ENCODE measurements at regions not wholly inside any gene's neighbourhood (a gene's known extent, or its start where the extent isn't known, plus 50 kb on each side); places are given as distances from the start of the nearest gene placed in this dataset.

DNA sequence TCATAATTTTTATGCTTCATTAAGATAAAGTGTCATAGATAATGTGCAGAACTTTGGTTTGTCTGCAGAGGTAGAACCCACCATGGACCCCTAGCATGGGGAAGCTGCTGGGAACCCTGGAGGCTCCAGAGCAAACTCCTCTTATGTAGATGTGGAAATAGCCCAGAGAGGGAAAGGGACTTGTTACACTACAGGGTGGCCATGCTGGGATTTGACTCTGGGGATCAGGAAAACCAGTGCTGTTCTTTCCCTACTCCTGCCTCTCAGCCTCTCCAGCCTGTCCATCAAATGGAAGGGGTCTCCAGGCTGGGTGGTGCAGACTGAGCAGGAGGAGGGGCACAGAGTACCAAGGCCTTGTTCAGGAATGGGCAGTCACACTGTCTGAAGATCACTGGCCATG, 54.2 kb downstream of the MSX1 start:
- no peak for DNase-seq

DNA sequence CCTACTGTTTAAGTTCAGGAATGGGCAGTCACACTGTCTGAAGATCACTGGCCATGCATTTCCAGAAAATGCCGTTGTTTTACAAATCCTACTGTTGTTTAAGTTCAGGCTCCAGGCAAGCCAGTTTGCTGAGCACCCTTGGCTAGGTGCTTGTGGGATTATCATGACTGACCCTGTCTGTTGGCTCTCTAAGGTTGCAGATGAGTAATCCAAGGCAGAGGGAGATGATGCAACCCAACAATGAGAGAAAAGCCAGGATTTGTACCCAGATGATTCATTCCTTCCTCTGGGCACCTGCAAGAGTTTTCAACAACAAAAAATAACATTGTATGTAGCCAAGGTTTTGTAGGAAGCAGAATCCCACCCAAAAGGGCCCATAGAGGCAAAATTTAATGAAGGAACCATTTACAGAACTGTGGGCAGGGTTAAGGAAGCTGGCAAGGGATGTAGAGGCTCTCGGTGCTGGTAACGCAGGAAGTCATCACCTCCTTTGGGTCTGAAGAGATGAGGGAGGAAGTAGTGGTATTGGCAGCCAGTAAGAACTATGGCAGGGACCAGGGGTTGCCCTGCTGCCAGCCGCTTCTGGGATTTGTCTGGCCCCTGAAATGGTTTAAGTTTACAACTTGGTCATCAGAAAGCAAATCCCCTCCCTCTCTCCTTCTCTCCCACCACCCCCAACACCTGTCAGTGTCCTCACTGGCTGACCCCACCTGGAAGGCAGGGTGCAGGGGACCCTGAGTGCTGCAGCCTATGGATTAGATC, 54.8 kb downstream of the MSX1 start:
- DNase-seq, result no peak

DNA sequence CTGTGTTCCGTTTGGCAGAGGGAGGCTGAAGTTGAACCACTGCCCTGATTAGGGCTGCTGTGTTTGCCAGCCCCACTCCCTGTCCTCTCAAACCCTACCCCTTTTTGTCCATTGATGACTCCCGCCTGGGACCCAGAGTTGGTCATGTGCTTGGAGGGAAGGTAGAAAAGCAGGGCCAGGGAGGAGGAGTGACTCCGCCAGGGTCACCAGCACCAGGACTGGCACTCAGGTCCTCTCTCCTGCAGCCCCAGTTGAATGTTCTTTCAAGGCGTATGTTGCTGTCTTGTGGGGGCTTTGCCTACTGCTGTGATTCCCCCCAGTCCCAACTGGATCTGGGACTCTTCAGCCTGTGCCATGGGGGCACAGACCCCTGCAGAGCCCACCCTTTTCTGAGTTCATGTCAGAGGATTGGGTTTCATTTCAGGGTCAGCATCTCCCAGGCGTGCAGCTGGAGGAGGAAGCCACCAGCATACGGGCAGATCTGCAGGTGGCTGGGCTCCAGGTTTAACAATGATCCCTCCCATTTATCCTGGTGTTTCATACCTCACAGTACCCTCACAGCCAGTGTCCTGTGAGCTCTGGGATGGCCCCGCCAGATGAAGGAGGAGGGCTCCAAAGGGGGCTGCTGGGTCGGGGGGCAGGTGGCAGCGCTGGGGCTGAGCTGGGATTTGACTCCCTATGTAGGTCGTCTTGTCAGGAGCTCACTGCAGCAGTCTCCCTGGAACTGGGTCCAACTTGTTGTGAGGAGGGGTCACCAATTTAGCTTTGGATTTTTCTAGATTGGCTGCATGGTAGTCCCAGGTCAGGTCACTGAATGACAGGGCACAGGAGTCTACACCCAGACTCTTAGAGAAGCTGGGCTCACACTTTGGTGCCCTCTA, 55.7 kb downstream of the MSX1 start:
- DNase-seq, result no peak

DNA sequence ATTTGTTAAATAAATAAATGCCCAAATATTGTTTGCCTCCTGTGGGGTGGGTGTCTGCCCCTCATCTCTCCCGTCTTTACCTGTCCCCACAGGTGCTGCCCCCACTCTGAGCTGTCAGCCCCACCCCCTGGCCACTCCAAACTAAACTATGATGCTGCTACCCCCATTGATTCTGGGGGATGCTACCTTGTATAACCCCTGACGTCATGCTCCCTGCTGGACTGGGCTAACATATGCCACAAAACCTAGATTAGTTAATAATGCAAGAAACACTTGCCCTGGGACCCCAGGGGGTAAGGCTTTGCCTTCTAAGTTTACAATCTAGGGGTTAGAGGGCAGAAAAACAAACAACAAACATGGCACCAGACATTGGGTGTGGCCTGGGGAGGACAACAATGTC, 58.6 kb downstream of the MSX1 start:
- no peak for DNase-seq

DNA sequence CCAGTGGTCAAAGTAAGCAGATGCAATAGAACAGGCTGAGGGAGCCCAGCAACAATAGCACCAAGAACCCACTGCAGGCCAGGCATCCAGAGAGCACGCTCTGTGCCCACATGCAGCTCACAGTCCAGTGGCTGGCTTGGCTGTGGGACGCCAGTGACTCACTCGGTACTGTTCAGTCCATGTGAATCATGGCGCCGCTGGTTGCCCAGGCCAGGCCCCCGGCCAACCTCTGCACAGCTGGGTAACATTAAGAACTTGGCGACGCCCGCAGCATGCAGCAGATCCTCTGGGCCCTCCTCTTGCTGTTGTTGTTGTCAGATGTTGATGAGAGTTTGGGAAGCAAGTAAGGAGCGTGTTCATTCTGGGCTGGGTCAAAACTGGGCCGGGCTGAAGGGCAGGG, 60.5 kb downstream of the MSX1 start:
- no peak for DNase-seq

DNA sequence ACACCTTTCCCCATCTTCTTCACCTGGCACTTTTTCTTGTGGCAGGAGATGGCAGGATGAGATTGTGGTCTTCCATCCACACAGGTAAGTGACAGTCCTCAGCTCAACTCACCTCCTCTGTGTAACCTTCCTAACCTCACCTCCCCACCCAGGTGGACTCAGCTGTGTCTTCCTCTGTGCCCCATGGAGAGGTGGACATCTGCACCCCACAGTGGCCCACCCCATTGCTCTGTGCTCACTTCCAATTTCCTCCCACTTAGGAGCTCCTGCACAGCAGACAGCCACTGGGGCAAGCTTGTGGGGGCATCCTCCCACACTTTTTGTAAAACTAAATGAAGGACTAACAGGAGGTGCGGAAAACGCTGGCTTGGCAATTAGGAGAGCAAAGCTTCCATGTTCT, 61.6 kb downstream of the MSX1 start:
- DNase-seq, result no peak

DNA sequence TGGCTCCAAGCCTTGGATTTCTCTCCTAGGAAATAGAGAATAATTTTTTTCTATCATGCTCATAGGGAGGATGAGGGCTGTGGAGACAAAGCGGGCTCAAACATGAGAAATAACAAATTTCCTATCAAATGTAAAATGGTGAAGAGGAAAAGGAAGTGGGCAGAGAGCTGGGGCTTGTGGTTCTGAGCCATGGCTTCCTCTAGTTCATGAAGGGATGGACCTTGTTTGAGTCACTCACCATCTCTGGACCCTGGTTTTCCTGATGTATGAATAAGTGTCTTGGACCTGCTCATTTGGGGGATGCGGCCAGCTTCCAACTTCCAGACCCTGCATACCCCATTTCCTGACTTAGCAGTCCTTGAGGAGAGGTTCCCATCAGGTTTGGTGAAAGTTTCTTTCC, 63.0 kb downstream of the MSX1 start:
- no peak for DNase-seq

DNA sequence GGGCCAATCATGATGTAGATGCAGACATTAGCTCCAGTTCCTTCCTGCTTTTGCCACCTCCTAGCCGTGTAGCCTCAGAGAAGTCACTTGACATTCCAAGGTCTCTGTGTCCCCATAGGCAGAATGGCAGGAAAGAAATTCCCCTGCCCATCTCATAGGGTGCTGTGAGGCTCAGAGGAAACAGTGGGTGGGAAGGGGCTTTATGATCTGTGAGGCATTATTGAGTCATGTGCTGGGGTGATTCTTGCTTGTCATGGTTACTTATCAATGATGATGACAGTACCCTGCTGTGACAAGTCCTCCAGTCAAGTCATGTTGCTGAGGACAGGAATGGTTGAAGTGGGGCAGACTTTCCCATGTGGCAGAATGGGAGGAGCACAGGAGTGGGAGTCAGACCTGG, 63.7 kb downstream of the MSX1 start:
- no peak for DNase-seq

DNA sequence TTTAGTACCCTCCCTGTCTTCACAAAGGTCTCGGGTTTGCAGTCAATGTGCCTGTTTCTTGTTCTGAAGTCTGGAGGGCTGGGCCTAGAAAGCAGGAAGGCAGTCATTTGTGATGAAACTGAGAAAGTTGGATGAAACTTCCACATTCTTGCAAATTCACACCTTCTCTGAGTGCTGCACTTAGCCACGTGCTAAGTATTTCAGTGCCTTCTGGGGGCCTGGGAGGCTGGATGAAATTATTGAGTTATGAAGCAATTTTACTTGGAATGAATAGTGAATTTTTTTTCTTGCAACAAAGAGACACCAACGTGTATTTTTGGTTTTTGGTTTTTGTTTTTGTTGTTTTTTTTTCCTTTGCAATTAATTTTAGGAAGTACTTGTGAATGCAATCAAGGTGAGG, 71.2 kb downstream of the MSX1 start:
- no peak for DNase-seq

DNA sequence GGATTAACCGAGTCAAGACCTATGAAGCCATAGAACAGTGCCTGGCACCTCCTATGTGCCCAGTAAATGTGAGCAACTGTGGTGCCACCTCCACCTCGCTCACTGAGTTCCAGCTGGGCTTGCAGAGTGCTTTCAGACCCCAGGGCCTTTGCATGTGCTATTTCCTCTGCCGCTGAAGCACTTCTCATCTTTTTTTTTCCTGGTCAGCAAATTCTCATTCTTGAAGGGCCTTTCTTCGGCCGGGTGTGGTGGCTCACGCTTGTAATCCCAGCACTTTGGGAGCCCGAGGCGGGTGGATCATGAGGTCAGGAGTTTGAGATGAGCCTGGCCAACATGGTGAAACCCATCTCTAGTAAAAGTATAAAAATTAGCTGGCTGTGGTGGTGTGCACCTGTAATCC, 76.5 kb downstream of the MSX1 start:
- DNase-seq, result no peak

DNA sequence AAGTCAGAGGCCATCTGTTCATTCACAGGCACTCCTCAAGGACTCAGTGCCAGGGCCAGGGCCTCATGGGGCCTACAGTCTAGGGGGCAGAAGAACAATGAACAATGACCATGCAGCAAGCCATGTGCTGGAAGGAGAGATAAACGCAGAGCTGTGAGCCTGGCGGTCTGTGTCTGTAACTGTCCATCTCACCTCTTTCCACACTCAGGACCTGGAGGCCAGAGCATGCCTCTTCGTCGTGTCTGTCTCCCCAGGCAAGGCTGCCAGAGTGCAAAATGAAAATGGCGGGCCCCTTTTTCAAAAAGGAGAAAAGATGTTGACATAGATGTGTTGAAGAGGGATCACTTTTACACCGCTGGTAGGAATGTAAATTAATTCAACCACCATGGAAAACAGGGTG, 78.5 kb downstream of the MSX1 start:
- DNase-seq, result no peak

DNA sequence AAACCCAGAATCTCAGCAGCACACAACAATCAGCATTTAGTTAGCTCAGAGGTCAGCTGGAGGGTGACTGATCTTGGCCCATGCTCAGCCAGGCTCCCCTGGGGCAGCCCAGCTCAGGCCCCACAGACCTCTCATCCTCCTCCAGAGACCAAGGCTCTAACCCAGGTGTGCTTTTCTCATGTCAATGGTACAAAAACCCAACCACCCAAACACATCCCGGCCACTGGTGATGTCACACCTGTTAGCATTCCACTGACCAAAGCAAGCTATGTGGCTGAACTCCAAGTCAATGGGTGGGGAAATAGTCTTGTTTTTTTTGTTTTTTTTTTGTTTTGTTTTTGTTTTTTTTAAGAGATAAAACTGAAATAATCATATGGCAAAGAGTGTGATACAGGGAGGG, 77.5 kb downstream of the CYTL1 start:
- DNase-seq, result no peak

DNA sequence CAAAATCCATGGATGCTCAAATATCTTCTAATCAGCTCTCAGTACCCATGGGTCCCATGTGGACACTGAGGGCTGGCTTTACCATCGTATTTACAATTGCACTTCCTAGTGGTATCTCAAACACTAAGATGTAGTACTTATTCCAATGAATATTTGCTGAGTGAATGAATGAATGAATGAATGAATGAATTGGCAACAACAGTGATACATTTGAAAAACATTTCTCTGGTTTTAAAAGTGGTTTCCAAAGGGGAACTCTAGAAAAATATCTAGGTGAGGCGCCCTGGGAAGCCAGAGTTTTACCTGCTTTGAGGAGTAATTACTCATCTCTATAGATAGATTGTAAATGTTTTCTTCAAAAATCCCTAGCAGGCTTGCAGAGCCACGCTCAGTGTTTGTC, 76.6 kb downstream of the CYTL1 start:
- DNase-seq, result no peak

DNA sequence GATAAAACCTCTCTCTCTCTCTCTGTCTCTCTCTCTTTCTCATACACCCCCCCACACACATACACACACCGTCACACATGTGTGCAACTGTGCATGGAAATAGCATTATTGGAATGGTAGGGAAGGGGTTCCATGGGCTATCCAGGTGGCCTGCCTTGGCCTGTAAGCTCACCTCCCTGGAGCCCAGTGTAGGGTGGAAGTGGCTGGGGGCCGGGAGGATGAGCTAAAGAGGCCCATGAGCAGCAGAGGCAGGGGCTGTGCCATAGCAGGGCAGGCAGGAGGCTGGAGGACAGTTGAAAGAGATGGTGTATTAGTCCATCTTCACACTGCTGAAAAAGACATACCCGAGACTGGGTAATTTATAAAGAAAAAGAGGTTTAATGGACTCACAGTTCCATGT, 74.2 kb downstream of the CYTL1 start:
- DNase-seq, result no peak

DNA sequence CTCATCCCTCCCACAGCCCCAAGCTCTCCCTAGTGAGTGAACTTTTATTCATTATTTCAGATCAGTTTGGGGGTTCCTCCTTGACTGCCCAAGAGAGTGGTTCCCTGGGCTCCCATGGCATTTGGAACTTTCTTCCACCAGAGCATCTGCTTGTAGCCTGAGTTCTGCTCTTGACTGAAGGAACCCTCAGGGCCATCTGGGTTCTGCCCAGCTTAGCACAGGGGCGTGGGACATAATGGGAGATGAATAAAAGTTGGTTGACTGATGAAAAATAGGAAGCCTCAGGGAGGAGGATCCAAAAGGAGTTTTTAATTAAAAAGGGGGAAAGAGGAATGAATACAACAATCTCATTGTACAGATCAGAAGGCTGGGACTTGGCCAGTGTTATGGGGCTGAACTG, 73.4 kb downstream of the CYTL1 start:
- DNase-seq, result no peak

DNA sequence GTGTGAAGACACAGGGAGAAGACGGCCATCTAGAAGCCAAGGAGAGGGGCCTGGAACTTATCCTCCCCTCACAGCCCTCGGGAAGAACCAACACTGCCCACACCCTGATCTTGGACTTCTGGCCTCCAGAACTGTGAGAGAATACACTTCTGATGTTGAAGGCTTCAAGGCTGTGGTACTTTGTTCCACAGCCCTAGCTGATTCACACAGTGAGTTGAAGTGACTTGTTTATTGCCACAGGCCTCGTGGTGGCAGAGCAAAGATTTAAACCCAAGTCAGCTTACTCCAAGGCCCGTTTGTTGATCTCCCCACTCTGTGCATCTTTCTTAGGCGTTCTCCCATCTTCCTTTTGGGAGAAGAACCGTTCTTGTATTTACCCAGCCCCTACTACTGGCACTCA, 72.8 kb downstream of the CYTL1 start:
- DNase-seq, result no peak

DNA sequence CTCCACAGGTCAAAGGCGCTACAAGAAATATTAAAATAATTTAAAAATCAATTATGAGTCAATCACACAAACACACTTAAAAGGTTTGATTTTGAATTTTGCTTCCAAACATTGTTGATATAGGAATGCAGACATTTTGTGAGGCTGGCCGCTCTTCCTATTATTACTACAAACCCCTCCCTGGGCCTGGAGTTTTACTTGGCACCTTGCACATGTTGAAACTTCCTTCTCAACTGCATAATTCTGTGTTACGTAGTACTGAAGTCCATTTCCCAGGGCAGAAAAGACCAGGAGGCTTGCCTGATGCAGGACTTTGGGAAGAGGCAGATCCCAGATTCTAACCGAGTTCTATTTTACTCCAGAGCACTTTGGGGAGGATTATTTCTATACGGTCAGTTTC, 71.5 kb downstream of the CYTL1 start:
- no peak for DNase-seq

DNA sequence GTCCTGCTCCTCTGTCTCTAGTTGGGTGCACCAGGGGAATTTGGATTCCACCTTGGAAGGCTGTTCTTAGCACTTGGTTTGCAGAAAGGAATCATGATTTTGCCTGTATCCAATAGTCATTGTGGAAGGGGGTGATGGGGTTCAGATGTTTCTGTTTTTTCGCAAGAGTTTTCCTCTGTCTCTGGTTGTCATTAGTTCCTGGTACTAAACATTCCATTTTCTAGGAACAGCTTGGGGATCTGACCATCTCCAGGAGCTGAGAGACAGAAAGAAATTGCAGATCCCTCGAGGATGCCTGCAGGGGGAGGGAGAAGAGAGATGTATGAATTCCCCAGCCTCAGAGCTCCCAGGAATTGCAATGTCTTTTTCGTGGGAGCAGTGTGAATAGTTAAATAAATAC, 70.9 kb downstream of the CYTL1 start:
- no peak for DNase-seq

DNA sequence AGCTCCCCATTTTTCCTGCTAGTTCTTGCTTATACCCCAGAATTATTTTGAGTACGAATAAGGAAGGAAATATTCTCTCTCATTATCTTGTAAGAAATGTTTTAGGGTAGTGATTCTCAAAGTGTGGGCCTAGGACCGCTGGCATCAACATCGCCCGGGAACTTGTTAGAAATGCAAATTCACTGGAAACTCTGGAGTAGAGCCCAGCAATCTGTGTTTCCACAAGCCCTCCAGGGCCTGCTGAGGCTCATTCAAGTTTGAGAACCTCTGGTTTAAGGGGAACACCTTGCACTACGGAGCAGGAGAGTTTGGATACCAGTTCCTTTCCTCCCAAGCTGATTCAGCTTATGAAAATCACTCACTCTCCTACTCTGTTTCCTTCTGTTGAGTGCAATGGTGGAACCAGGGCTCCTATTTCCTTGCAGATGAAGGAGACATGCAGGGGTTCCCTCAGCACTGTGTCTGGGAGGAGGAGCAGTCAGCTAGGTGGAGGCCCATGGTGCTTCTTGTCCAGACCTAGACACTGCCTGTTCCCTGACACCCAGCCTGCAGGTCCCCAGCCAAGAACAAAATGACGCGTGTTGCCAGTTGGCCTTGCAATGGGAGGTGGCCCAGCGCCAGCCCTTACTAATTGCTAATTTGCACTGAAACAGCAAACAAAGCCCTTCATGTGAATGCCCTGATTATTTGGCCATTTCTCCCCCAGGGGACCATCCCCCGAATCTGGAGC, 68.5 kb downstream of the CYTL1 start:
- no peak for DNase-seq

DNA sequence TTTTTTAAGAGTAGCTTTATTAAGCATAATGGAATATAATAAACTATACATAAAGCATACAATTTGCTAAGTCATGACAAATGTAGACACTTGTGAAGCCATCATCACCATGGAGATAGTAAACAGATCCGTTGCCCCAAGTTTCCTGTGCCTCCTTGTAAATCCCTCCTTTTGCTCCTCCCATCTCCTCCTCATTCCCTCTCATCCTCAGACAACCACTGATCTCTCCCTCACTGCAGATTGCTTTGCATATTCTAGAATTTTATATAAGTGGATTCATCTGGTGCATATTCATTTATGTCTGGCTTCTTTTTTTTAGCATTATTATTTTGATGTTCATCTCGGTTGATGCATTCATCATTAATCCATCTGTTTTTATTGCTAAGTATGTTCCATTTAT, 67.0 kb downstream of the CYTL1 start:
- DNase-seq, result peak; percentile 35

DNA sequence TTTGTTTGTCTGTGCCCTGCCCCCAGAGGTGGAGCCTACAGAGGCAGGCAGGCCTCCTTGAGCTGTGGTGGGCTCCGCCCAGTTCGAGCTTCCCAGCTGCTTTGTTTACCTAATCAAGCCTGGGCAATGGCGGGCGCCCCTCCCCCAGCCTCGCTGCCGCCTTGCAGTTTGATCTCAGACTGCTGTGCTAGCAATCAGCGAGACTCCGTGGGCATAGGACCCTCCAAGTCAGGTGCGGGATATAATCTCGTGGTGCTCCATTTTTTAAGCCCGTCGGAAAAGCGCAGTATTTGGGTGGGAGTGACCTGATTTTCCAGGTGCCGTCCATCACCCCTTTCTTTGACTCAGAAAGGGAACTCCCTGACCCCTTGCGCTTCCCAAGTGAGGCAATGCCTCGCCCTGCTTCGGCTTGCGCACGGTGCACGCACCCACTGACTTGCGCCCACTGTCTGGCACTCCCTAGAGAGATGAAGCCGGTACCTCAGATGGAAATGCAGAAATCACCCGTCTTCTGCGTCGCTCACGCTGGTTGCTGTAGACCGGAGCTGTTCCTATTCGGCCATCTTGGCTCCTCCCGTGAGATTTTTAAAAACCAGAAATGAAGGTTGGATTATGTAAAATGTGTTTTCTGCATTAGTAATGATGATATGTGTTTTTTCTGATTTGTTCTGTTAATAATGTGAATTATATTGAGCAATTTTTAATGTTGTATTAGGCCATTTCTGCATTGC, 59.7 kb downstream of the CYTL1 start:
- DNase-seq, result peak; percentile 71

DNA sequence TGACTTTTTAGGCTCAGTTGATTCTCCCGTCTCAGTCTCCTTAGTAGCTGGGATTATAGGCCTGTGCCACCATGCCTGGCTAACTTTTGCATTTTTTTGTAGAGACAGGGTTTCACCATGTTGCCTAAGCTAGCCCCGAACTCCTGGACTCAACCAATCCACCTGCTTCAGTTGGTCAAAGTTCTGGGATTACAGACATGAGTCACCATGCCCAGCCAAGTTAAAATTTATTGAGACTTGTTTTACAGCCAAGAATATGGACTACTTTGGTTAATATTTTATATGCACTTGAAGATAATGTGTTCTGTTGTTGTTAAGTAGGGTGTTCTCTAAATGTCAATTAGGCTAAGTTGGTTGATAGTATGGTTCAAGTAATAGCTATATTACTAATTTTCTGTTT, 58.7 kb downstream of the CYTL1 start:
- peak; percentile 32 for DNase-seq

DNA sequence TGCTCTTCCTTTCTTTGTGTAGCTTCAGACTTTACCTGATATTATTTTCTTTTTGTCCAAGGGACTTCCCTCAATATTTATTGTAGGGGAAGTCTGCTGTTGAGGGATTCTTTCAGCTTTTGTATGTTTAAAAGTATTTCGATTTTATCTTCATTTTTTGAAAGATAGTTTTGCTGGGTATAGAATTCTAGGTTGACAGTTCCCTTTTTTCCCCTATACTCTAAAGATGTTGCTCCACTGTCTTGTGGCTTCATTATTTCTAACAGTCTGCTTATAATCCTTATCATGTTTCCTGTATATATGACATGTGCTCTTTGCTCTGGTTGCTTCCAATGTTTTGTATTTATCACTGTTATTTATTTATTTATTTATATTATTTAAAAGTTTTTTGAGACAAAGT, 57.3 kb downstream of the CYTL1 start:
- DNase-seq, result no peak
